Endothelial cell of umbilical vein (primary cell): ENCODE measurements at regions not wholly inside any gene's neighbourhood (a gene's known extent, or its start where the extent isn't known, plus 50 kb on each side); places are given as distances from the start of the nearest gene placed in this dataset.

Source experiments
- EZH2 ChIP-seq: IDR thresholded peaks from 2 replicates; pipeline ENCODE4 v1.6.1; 2012; ENCODE audit warnings: borderline replicate concordance, low read depth, mild to moderate bottlenecking, moderate library complexity, low read length, inconsistent platforms; ENCODE audit not compliant: severe bottlenecking
- FOS ChIP-seq: IDR thresholded peaks from 2 replicates; pipeline ENCODE4 v1.6.1; 2011; ENCODE audit warnings: mild to moderate bottlenecking, low read length, moderate library complexity, borderline replicate concordance; ENCODE audit not compliant: insufficient read depth
- GATA2 ChIP-seq: IDR thresholded peaks from 2 replicates; pipeline ENCODE4 v1.7.0; 2011; ENCODE audit warnings: low read depth, mild to moderate bottlenecking, moderate library complexity, mixed read lengths, low read length; ENCODE audit not compliant: insufficient read length, insufficient read depth
- JUN ChIP-seq: IDR thresholded peaks from 2 replicates; pipeline ENCODE4 v1.6.1; 2011; ENCODE audit warnings: borderline replicate concordance, low read depth; ENCODE audit not compliant: insufficient read length, insufficient read depth
- MYC ChIP-seq: IDR thresholded peaks from one replicate; pipeline ENCODE4 v1.6.1; 2011; ENCODE audit warnings: mild to moderate bottlenecking, low read depth, low read length
- POLR2A ChIP-seq: IDR thresholded peaks from 2 replicates; pipeline ENCODE4 v1.6.1; 2012; ENCODE audit warnings: low read depth, mild to moderate bottlenecking, control low read depth, low read length
- POLR2AphosphoS5 ChIP-seq: IDR thresholded peaks from 2 replicates; pipeline ENCODE4 v1.6.1; 2012; ENCODE audit warnings: low read depth, mild to moderate bottlenecking, control low read depth, low read length, moderate library complexity; ENCODE audit not compliant: insufficient read depth
- TF ChIP-seq, protein P1 (sequence below), 2 donors: IDR thresholded peaks; 1 replicate in 1 of 2; 2 replicates in 1 of 2; pipeline ENCODE4 v1.5.1; 2011; ENCODE audit warnings: low read length in 2 of 2, mild to moderate bottlenecking in 2 of 2, moderate library complexity in 2 of 2, control low read depth in 1 of 2, inconsistent platforms in 1 of 2, low read depth in 1 of 2; ENCODE audit not compliant: insufficient read depth in 1 of 2; ENCODE audit errors: extremely low read depth in 1 of 2
- TF ChIP-seq, protein P2 (sequence below): IDR thresholded peaks from 2 replicates; pipeline ENCODE4 v1.6.1; 2011; ENCODE audit not compliant: insufficient read depth, insufficient read length

DNA sequence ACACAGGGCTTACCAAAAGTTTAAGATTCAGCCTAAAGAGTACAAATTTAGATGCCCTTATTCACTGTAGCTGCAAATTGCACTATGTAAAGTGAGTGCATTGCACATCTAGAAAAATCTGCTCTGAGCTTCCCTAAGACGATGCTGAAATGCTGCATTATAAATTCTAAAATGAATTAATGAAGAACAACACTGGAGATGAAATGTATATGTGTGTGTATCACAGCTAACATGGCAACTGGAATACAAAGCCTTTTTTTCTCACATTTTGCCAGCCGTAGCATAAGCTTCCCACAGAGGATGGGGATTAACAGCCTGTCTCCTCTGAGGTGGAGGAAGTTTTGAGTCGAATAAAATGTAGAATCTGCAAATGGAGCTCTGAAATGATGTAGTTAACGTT lies 338.3 kb upstream of the ZEB2 start:
- TF ChIP-seq, protein P1, sequence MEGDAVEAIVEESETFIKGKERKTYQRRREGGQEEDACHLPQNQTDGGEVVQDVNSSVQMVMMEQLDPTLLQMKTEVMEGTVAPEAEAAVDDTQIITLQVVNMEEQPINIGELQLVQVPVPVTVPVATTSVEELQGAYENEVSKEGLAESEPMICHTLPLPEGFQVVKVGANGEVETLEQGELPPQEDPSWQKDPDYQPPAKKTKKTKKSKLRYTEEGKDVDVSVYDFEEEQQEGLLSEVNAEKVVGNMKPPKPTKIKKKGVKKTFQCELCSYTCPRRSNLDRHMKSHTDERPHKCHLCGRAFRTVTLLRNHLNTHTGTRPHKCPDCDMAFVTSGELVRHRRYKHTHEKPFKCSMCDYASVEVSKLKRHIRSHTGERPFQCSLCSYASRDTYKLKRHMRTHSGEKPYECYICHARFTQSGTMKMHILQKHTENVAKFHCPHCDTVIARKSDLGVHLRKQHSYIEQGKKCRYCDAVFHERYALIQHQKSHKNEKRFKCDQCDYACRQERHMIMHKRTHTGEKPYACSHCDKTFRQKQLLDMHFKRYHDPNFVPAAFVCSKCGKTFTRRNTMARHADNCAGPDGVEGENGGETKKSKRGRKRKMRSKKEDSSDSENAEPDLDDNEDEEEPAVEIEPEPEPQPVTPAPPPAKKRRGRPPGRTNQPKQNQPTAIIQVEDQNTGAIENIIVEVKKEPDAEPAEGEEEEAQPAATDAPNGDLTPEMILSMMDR (IDR thresholded peaks at IDR 0.05; ENCODE audit: extremely low read depth in 1 of 2, insufficient read depth in 1 of 2, low read depth in 1 of 2, low read length in 2 of 2): no peak
- TF ChIP-seq POLR2A (no peak), POLR2AphosphoS5 (no peak), EZH2 (no peak), MYC (no peak), GATA2 (no peak), FOS (no peak), JUN (no peak)
- TF ChIP-seq, protein P2, sequence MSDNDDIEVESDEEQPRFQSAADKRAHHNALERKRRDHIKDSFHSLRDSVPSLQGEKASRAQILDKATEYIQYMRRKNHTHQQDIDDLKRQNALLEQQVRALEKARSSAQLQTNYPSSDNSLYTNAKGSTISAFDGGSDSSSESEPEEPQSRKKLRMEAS: no peak
